Mucosa of gallbladder (tissue), 1 donor: ENCODE measurements at regions not wholly inside any gene's neighbourhood (a gene's known extent, or its start where the extent isn't known, plus 50 kb on each side); places are given as distances from the start of the nearest gene placed in this dataset.
A peak's percentile ranks its signal among the peaks of the same experiment; 100 is the strongest.

ENCODE experiments used
- DNase-seq: peaks from one replicate; pipeline ENCODE4 v3.0.0-alpha.2; 2020; ENCODE audit warnings: low spot score
- donor health status: DM: no; HTN: no; CAD: no.

- no peak for DNase-seq
Measured at GRCh38 chr5:86879086-86879485, 261.3 kb downstream of the COX7C start.

- no peak for DNase-seq
Measured at GRCh38 chr5:86880344-86880743, 262.6 kb downstream of the COX7C start.

- DNase-seq = peak; percentile 44
Measured at GRCh38 chr5:86880785-86881492, 263.2 kb downstream of the COX7C start.

- DNase-seq = no peak
Measured at GRCh38 chr5:86881493-86882090, 263.9 kb downstream of the COX7C start.

- DNase-seq = no peak
Measured at GRCh38 chr5:86884608-86885007, 266.9 kb downstream of the COX7C start.

GRCh38 chr5:86885011-86885410 lies 267.3 kb downstream of the COX7C start:
- DNase-seq = no peak

GRCh38 chr5:86885489-86886230 lies 267.9 kb downstream of the COX7C start:
- DNase-seq = no peak

GRCh38 chr5:86890375-86890774 lies 272.6 kb downstream of the COX7C start:
- DNase-seq = no peak

GRCh38 chr5:86894056-86894455 lies 276.3 kb downstream of the COX7C start:
- DNase-seq = no peak

GRCh38 chr5:86896916-86897315 lies 279.2 kb downstream of the COX7C start:
- no peak for DNase-seq

GRCh38 chr5:86909418-86910295 lies 291.9 kb downstream of the COX7C start:
- DNase-seq = no peak

- peak; percentile 10 for DNase-seq
Measured at GRCh38 chr5:86917117-86917579, 299.4 kb downstream of the COX7C start.

- DNase-seq = no peak
Measured at GRCh38 chr5:86918246-86918645, 300.5 kb downstream of the COX7C start.

- no peak for DNase-seq
Measured at GRCh38 chr5:86926033-86926432, 308.3 kb downstream of the COX7C start.

- no peak for DNase-seq
Measured at GRCh38 chr5:86929123-86929766, 311.5 kb downstream of the COX7C start.

- no peak for DNase-seq
Measured at GRCh38 chr5:86951761-86952160, 315.9 kb upstream of the RASA1 start.

- DNase-seq = no peak
Measured at GRCh38 chr5:86964889-86965288, 302.8 kb upstream of the RASA1 start.

- no peak for DNase-seq
Measured at GRCh38 chr5:86968301-86968753, 299.4 kb upstream of the RASA1 start.

- DNase-seq = no peak
Measured at GRCh38 chr5:86970361-86970760, 297.3 kb upstream of the RASA1 start.

- no peak for DNase-seq
Measured at GRCh38 chr5:86971034-86971571, 296.6 kb upstream of the RASA1 start.

GRCh38 chr5:86974955-86975354 lies 292.7 kb upstream of the RASA1 start:
- DNase-seq = no peak
